Stomach (tissue), 4 donors: ENCODE measurements at regions not wholly inside any gene's neighbourhood (a gene's known extent, or its start where the extent isn't known, plus 50 kb on each side); places are given as distances from the start of the nearest gene placed in this dataset.

ENCODE experiments used
- POLR2A ChIP-seq, 4 donors: fragments of 450-650 bp; IDR thresholded peaks; one replicate each; pipeline ENCODE4 v1.6.1; 2016; ENCODE audit warnings: antibody characterized with exemption in 4 of 4, control low read depth in 2 of 4, mild to moderate bottlenecking in 1 of 4, moderate library complexity in 1 of 4
- POLR2AphosphoS5 ChIP-seq, 3 donors: sonication (generic); formaldehyde crosslinking; IDR thresholded peaks; one replicate each; pipeline ENCODE4 v1.6.1; 2016; ENCODE audit warnings: antibody characterized with exemption in 3 of 3
- TF ChIP-seq, protein P1 (sequence below), 7 experiments: fragments of 450-650 bp in 4 of 7; fragments of 200-600 bp in 3 of 7; sonication (generic) in 3 of 7; IDR thresholded peaks; one replicate each; pipeline ENCODE4 v1.5.1; 2016 to 2019; ENCODE audit warnings: antibody characterized with exemption in 7 of 7, control low read depth in 2 of 7, mild to moderate bottlenecking in 1 of 7

DNA sequence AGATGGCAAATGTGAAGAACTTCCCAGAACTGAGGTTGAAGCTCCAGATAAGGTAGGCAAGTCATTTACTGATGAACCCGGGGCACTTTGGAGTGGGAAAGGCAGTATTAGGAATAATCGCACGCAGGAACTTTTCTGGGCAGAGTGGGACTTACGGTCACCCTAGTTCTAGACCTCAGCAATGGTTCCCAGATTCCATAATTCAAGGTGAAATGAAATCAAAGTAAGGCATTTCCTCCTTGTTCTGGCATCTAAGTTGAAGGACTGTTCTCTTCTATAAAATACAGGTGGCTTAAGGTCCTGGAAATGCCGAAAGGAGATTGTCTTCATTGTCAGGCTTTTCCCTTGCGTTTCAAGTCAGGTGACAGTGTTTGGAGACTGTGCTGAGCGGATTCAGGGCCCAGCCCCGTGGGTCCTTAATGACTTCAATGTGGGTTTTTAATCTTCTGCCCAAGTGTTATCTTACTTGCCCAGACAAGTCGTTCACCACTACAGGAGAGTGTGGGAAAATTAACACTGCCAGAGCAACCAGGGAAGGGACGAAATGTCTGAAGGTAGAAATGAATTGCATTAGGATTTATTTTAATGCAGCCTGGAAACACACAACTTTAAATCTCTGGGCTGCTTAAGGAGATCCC lies 52.1 kb upstream of the STOX2 start:
- TF ChIP-seq, protein P1, sequence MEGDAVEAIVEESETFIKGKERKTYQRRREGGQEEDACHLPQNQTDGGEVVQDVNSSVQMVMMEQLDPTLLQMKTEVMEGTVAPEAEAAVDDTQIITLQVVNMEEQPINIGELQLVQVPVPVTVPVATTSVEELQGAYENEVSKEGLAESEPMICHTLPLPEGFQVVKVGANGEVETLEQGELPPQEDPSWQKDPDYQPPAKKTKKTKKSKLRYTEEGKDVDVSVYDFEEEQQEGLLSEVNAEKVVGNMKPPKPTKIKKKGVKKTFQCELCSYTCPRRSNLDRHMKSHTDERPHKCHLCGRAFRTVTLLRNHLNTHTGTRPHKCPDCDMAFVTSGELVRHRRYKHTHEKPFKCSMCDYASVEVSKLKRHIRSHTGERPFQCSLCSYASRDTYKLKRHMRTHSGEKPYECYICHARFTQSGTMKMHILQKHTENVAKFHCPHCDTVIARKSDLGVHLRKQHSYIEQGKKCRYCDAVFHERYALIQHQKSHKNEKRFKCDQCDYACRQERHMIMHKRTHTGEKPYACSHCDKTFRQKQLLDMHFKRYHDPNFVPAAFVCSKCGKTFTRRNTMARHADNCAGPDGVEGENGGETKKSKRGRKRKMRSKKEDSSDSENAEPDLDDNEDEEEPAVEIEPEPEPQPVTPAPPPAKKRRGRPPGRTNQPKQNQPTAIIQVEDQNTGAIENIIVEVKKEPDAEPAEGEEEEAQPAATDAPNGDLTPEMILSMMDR (IDR thresholded peaks at IDR 0.05) = no peak
- no peak for TF ChIP-seq POLR2AphosphoS5 (IDR thresholded peaks at IDR 0.05)
- TF ChIP-seq POLR2A (IDR thresholded peaks at IDR 0.05) = no peak
